Dendritic cell treated with granulocyte-macrophage colony-stimulating factor and Interleukin-4, amounts not matched to agents 40 ng/mL and 50 ng/mL, for 4 days (primary cell): ENCODE measurements at regions not wholly inside any gene's neighbourhood (a gene's known extent, or its start where the extent isn't known, plus 50 kb on each side); places are given as distances from the start of the nearest gene placed in this dataset.
"Not testable (repeated sequence)": the region's sequence is repeated elsewhere in the genome, so short reads cannot be mapped to it uniquely, and the experiment has no call there.

ENCODE experiments used
- H3K27ac Mint-ChIP-seq: one replicate; pipeline ENCODE4 v1.8.0; 2022; ENCODE audit warnings: mild to moderate bottlenecking, mixed read lengths
- H3K27me3 Mint-ChIP-seq: one replicate; pipeline ENCODE4 v1.8.0; 2022; ENCODE audit warnings: mild to moderate bottlenecking, mixed read lengths
- H3K36me3 Mint-ChIP-seq: one replicate; pipeline ENCODE4 v1.8.0; 2022; ENCODE audit warnings: low read depth, mixed read lengths
- H3K4me1 Mint-ChIP-seq: one replicate; pipeline ENCODE4 v1.8.0; 2022; ENCODE audit warnings: low read depth, mixed read lengths
- H3K4me3 Mint-ChIP-seq: one replicate; pipeline ENCODE4 v1.8.0; 2022; ENCODE audit warnings: mild to moderate bottlenecking, moderate library complexity, mixed read lengths
- H3K9me3 Mint-ChIP-seq: one replicate; pipeline ENCODE4 v1.8.0; 2022; ENCODE audit warnings: mixed read lengths
- intact Hi-C: fragments of 100-400 bp; cut with micrococcal nuclease; formaldehyde crosslinking; loops from one replicate; pipeline ENCODE4 v1.15.0; 2022

DNA sequence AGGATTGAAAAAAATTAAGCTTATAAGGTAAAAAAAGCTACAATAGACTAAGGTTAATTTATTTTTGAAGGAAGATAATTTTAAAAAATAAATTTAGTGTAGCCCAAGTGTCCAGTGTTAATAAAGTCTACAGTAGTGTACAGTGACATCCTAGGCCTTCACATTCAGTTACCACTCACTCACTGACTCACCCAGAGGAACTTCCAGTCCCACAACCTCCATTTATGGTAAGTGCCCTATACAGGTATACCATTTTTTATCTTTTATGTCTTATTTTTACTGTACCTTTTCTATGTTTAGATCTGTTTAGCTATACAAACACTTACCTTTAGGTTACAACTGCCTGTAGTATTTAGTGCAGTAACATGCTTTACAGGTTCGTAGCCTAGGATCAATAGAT lies 79.8 kb upstream of the ZNF462 start:
- Mint-ChIP-seq H3K4me3 (no peak overlapping the region), H3K27ac (no peak overlapping the region), H3K27me3 (no peaks in the 10 kb centered on the region), H3K9me3 (peaks cover 19% of the 10 kb centered on the region), H3K36me3 (peaks cover 14% of the 10 kb centered on the region), H3K4me1 (peaks cover 14% of the 10 kb centered on the region)
- intact Hi-C loops, result no loop called here

GRCh38 chr9:106784076-106784475 lies 78.9 kb upstream of the ZNF462 start:
- Mint-ChIP-seq H3K9me3 (peaks cover 24% of the 10 kb centered on the region), H3K27ac (no peak overlapping the region), H3K4me3 (no peak overlapping the region), H3K27me3 (no peaks in the 10 kb centered on the region), H3K4me1 (peaks cover 14% of the 10 kb centered on the region), H3K36me3 (peaks cover 14% of the 10 kb centered on the region)
- intact Hi-C loops, result no loop called here

DNA sequence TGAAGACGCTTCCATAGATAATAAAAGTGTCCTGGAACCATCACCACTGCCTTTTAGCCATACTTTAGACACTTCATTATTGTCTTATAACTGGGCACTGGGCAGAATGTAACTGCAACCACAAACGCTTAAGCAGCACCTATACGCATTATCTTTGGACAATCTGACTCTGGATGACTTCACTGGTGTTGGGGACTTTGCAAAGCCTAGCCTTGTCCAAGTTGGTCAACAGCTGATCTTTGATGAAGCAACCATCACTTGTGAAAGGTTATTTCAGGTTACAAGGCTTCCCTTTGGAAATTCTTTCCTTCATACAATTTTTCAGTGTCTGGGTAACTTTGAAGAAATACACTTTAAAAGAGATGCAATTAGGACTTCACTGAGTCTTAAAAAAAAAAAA lies 77.8 kb upstream of the ZNF462 start:
- Mint-ChIP-seq H3K9me3 (peaks cover 13% of the 10 kb centered on the region), H3K36me3 (peaks cover 6% of the 10 kb centered on the region), H3K4me1 (peaks cover 4% of the 10 kb centered on the region), H3K27ac (no peak overlapping the region), H3K4me3 (no peak overlapping the region), H3K27me3 (no peaks in the 10 kb centered on the region)
- intact Hi-C loops, result no loop called here

- H3K9me3 Mint-ChIP-seq, H3K27me3 Mint-ChIP-seq, intact Hi-C loops, H3K36me3 Mint-ChIP-seq, H3K4me3 Mint-ChIP-seq, H3K27ac Mint-ChIP-seq, H3K4me1 Mint-ChIP-seq: not testable (repeated sequence)
Measured at GRCh38 chr9:106788021-106788420, 74.9 kb upstream of the ZNF462 start.

- Mint-ChIP-seq H3K4me1 (no peaks in the 10 kb centered on the region), H3K9me3 (no peaks in the 10 kb centered on the region), H3K27me3 (no peaks in the 10 kb centered on the region), H3K36me3 (no peaks in the 10 kb centered on the region), H3K4me3 (no peak overlapping the region), H3K27ac (no peak overlapping the region)
- intact Hi-C loops, result no loop called here
Measured at GRCh38 chr9:106795031-106795430, 67.9 kb upstream of the ZNF462 start.

DNA sequence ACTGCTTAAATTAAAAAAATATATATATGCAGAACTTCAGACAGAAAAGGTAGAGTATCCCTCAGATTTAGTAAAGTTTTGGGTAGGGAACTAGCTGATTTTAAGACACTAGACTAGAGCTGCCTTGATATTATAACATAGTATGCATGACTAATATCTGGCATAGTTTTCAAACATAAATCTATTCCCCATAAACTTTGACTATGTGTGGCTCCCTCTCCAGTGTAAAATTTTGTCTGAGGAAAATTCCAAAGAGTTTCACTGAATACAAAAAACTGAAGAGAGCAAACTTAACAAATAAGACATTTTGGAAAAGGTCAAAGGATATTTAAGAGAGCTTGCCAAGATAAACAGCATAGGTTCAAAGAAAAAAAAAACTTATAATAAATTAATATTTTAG lies 66.2 kb upstream of the ZNF462 start:
- intact Hi-C loops, result no loop called here
- H3K27ac Mint-ChIP-seq, result no peak overlapping the region
- H3K27me3 Mint-ChIP-seq, result no peaks in the 10 kb centered on the region
- H3K36me3 Mint-ChIP-seq, result no peaks in the 10 kb centered on the region
- no peak overlapping the region for H3K4me3 Mint-ChIP-seq
- no peaks in the 10 kb centered on the region for H3K9me3 Mint-ChIP-seq
- H3K4me1 Mint-ChIP-seq, result no peaks in the 10 kb centered on the region

- no peaks in the 10 kb centered on the region for H3K4me1 Mint-ChIP-seq
- intact Hi-C loops, result no loop called here
- no peaks in the 10 kb centered on the region for H3K9me3 Mint-ChIP-seq
- H3K4me3 Mint-ChIP-seq, result no peak overlapping the region
- no peaks in the 10 kb centered on the region for H3K36me3 Mint-ChIP-seq
- H3K27ac Mint-ChIP-seq, result no peak overlapping the region
- no peaks in the 10 kb centered on the region for H3K27me3 Mint-ChIP-seq
Measured at GRCh38 chr9:106797299-106797698, 65.7 kb upstream of the ZNF462 start.

DNA sequence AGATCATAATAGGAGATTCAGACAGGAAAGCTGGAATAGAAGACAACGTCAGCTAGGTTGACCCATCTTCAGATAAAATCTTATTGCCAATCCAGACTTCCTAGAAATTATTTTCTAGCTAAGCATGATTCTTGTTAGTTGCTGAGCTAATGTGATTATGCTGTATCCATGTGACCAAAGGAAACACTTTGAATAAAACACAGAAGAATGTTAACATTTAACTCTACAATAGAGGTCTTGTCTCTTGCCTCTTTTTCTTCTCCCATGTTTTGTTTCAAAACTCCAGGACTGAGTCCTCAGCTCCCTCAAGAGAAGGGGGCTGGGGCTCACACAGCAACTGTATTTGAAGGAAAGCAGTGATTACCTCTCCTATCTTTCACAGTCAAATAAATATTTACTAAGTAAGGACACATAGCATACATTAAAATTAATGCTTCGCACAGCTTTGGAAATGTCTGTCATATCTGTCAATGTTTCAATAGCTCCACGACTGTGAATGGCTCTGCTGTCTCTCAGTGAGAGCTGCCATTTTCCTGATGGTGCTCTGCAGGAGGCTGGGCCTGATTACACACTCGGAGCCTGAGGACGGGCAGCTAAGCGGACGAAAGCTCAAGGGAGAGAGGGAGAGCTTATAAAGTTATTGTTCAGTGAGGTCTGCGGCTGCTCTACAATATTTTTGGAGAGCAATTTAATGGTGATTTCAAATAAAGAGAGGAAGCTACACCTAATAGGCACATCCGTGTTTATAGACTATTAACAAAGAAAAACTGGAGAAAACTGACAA lies 64.8 kb upstream of the ZNF462 start:
- H3K27ac Mint-ChIP-seq, result no peak overlapping the region
- no peaks in the 10 kb centered on the region for H3K36me3 Mint-ChIP-seq
- intact Hi-C loops, result no loop called here
- no peaks in the 10 kb centered on the region for H3K9me3 Mint-ChIP-seq
- no peak overlapping the region for H3K4me3 Mint-ChIP-seq
- H3K27me3 Mint-ChIP-seq, result no peaks in the 10 kb centered on the region
- H3K4me1 Mint-ChIP-seq, result no peaks in the 10 kb centered on the region

GRCh38 chr9:106799152-106799551 lies 63.8 kb upstream of the ZNF462 start:
- Mint-ChIP-seq H3K4me3 (no peak overlapping the region), H3K9me3 (no peaks in the 10 kb centered on the region), H3K36me3 (no peaks in the 10 kb centered on the region), H3K27me3 (no peaks in the 10 kb centered on the region), H3K27ac (no peak overlapping the region), H3K4me1 (no peaks in the 10 kb centered on the region)
- intact Hi-C loops, result no loop called here

GRCh38 chr9:106800701-106801270 lies 62.2 kb upstream of the ZNF462 start:
- Mint-ChIP-seq H3K27ac (no peak overlapping the region), H3K4me3 (no peak overlapping the region), H3K4me1 (no peaks in the 10 kb centered on the region), H3K36me3 (no peaks in the 10 kb centered on the region), H3K27me3 (no peaks in the 10 kb centered on the region), H3K9me3 (no peaks in the 10 kb centered on the region)
- intact Hi-C loops, result no loop called here

GRCh38 chr9:106801816-106802215 lies 61.1 kb upstream of the ZNF462 start:
- Mint-ChIP-seq H3K9me3 (peaks cover 3% of the 10 kb centered on the region), H3K36me3 (no peaks in the 10 kb centered on the region), H3K4me3 (no peak overlapping the region), H3K27me3 (no peaks in the 10 kb centered on the region), H3K4me1 (no peaks in the 10 kb centered on the region), H3K27ac (no peak overlapping the region)
- intact Hi-C loops, result no loop called here
